Suprapubic skin (tissue), 4 donors: ENCODE measurements at regions not wholly inside any gene's neighbourhood (a gene's known extent, or its start where the extent isn't known, plus 50 kb on each side); places are given as distances from the start of the nearest gene placed in this dataset.

Source experiments
- DNase-seq, 2 donors: peaks; one replicate each; pipeline ENCODE4 v3.0.0-alpha.2; 2019; ENCODE audit warnings: low spot score in 2 of 2
- H3K27ac ChIP-seq: fragments of 200-600 bp; sonication (generic); one replicate; pipeline ENCODE4 v1.5.1; 2019
- H3K27me3 ChIP-seq: fragments of 200-600 bp; sonication (generic); one replicate; pipeline ENCODE4 v1.5.1; 2019
- H3K36me3 ChIP-seq: fragments of 200-600 bp; sonication (generic); one replicate; pipeline ENCODE4 v1.5.1; 2019
- H3K4me1 ChIP-seq: fragments of 200-600 bp; sonication (generic); one replicate; pipeline ENCODE4 v1.5.1; 2019
- H3K4me3 ChIP-seq: fragments of 200-600 bp; sonication (generic); one replicate; pipeline ENCODE4 v1.5.1; 2019; ENCODE audit warnings: mild to moderate bottlenecking
- H3K9me3 ChIP-seq: fragments of 200-600 bp; sonication (generic); one replicate; pipeline ENCODE4 v1.5.1; 2019
- CTCF ChIP-seq, 2 donors: fragments of 200-600 bp in 1 of 2; fragments of 450-650 bp in 1 of 2; sonication (generic) in 1 of 2; IDR thresholded peaks; one replicate each; pipeline ENCODE4 v1.5.1; 2016 to 2019; ENCODE audit warnings: antibody characterized with exemption in 2 of 2, mild to moderate bottlenecking in 1 of 2, moderate library complexity in 1 of 2
- EP300 ChIP-seq: sonication (generic); formaldehyde crosslinking; IDR thresholded peaks from one replicate; pipeline ENCODE4 v1.6.1; 2017; ENCODE audit warnings: antibody characterized with exemption
- POLR2A ChIP-seq, 2 donors: fragments of 450-650 bp; IDR thresholded peaks; one replicate each; pipeline ENCODE4 v1.6.1; 2017; ENCODE audit warnings: antibody characterized with exemption in 2 of 2, mild to moderate bottlenecking in 2 of 2, moderate library complexity in 2 of 2
- POLR2AphosphoS5 ChIP-seq, 3 donors: sonication (generic); formaldehyde crosslinking; IDR thresholded peaks; one replicate each; pipeline ENCODE4 v1.6.1; 2017; ENCODE audit warnings: antibody characterized with exemption in 3 of 3
- WGBS: methylation state at CpG from one replicate; pipeline ENCODE4 v1.1.5; 2018; 5-methylcytosine and 5-hydroxymethylcytosine counted together

- no peaks in the 10 kb centered on the region for H3K4me1 ChIP-seq
- H3K27ac ChIP-seq, result no peak overlapping the region
- H3K36me3 ChIP-seq, result no peaks in the 10 kb centered on the region
- H3K9me3 ChIP-seq, result no peaks in the 10 kb centered on the region
- TF ChIP-seq POLR2A (IDR thresholded peaks at IDR 0.05) (no peak), CTCF (IDR thresholded peaks at IDR 0.05) (no peak), POLR2AphosphoS5 (IDR thresholded peaks at IDR 0.05) (no peak), EP300 (no peak)
- no peak overlapping the region for H3K4me3 ChIP-seq
- WGBS, result 86% methylated on average over 2 of the region's 2 CpGs
- no peak for DNase-seq
- H3K27me3 ChIP-seq, result no peaks in the 10 kb centered on the region
Observed at GRCh38 chr12:126219139-126219538, 1153.9 kb downstream of the AACS start.

- TF ChIP-seq POLR2A (IDR thresholded peaks at IDR 0.05), result no peak
- TF ChIP-seq CTCF (IDR thresholded peaks at IDR 0.05), result no peak
- no peak for TF ChIP-seq EP300
- TF ChIP-seq POLR2AphosphoS5 (IDR thresholded peaks at IDR 0.05), result no peak
- peaks cover under 1% of the 10 kb centered on the region for H3K9me3 ChIP-seq
- H3K4me1 ChIP-seq, result no peaks in the 10 kb centered on the region
- H3K36me3 ChIP-seq, result no peaks in the 10 kb centered on the region
- H3K4me3 ChIP-seq, result no peak overlapping the region
- no peak for DNase-seq
- 58% methylated on average over 6 of the region's 6 CpGs for WGBS
- H3K27me3 ChIP-seq, result no peaks in the 10 kb centered on the region
- no peak overlapping the region for H3K27ac ChIP-seq
Observed at GRCh38 chr12:126219654-126220279, 1154.5 kb downstream of the AACS start.

- Histone ChIP-seq H3K36me3 (no peaks in the 10 kb centered on the region), H3K4me1 (no peaks in the 10 kb centered on the region), H3K27ac (no peak overlapping the region), H3K27me3 (no peaks in the 10 kb centered on the region), H3K9me3 (peaks cover 12% of the 10 kb centered on the region), H3K4me3 (no peak overlapping the region)
- WGBS, result 92% methylated on average over 3 of the region's 3 CpGs
- DNase-seq, result no peak
- TF ChIP-seq EP300 (no peak), POLR2A (IDR thresholded peaks at IDR 0.05) (no peak), CTCF (IDR thresholded peaks at IDR 0.05) (no peak)
Observed at GRCh38 chr12:126224032-126224431, 1158.8 kb downstream of the AACS start.

- TF ChIP-seq POLR2AphosphoS5 (IDR thresholded peaks at IDR 0.05), result no peak
- no peak for TF ChIP-seq CTCF (IDR thresholded peaks at IDR 0.05)
- no peak for TF ChIP-seq POLR2A (IDR thresholded peaks at IDR 0.05)
- TF ChIP-seq EP300, result no peak
- 92% methylated on average over 2 of the region's 2 CpGs for WGBS
- Histone ChIP-seq H3K36me3 (no peaks in the 10 kb centered on the region), H3K27me3 (no peaks in the 10 kb centered on the region), H3K9me3 (peaks cover 15% of the 10 kb centered on the region), H3K4me1 (no peaks in the 10 kb centered on the region), H3K4me3 (no peak overlapping the region), H3K27ac (no peak overlapping the region)
- no peak for DNase-seq
Observed at GRCh38 chr12:126228936-126229335, 1163.7 kb downstream of the AACS start.

- 60% methylated on average over 3 of the region's 3 CpGs for WGBS
- no peaks in the 10 kb centered on the region for H3K36me3 ChIP-seq
- H3K4me3 ChIP-seq, result no peak overlapping the region
- DNase-seq, result no peak
- H3K27ac ChIP-seq, result no peak overlapping the region
- H3K27me3 ChIP-seq, result no peaks in the 10 kb centered on the region
- H3K9me3 ChIP-seq, result peaks cover 3% of the 10 kb centered on the region
- no peak for TF ChIP-seq POLR2A (IDR thresholded peaks at IDR 0.05)
- no peak for TF ChIP-seq POLR2AphosphoS5 (IDR thresholded peaks at IDR 0.05)
- H3K4me1 ChIP-seq, result no peaks in the 10 kb centered on the region
Observed at GRCh38 chr12:126232711-126233110, 1167.5 kb downstream of the AACS start.

- Histone ChIP-seq H3K4me3 (no peak overlapping the region), H3K27me3 (no peaks in the 10 kb centered on the region), H3K36me3 (no peaks in the 10 kb centered on the region), H3K4me1 (no peaks in the 10 kb centered on the region), H3K9me3 (peaks cover 3% of the 10 kb centered on the region), H3K27ac (no peak overlapping the region)
- no peak for TF ChIP-seq POLR2AphosphoS5 (IDR thresholded peaks at IDR 0.05)
- TF ChIP-seq EP300, result no peak
- no peak for TF ChIP-seq POLR2A (IDR thresholded peaks at IDR 0.05)
- TF ChIP-seq CTCF (IDR thresholded peaks at IDR 0.05), result no peak
- no peak for DNase-seq
- WGBS, result 55% methylated on average over 3 of the region's 3 CpGs
Observed at GRCh38 chr12:126233625-126234024, 1168.4 kb downstream of the AACS start.
